Muscle layer of colon (tissue), 2 donors: ENCODE measurements at regions not wholly inside any gene's neighbourhood (a gene's known extent, or its start where the extent isn't known, plus 50 kb on each side); places are given as distances from the start of the nearest gene placed in this dataset.
"Not testable (repeated sequence)": the region's sequence is repeated elsewhere in the genome, so short reads cannot be mapped to it uniquely, and the experiment has no call there.

Source experiments
- H3K27ac ChIP-seq: one replicate; pipeline ENCODE4 v1.7.0; 2013; ENCODE audit warnings: low read depth, mild to moderate bottlenecking, low read length, moderate library complexity
- H3K27me3 ChIP-seq, 2 donors: one replicate each; pipeline ENCODE4 v1.7.0; 2013; ENCODE audit warnings: low read length in 2 of 2, mild to moderate bottlenecking in 2 of 2; ENCODE audit not compliant: insufficient read depth in 2 of 2, control insufficient read depth in 1 of 2
- H3K36me3 ChIP-seq: one replicate; pipeline ENCODE4 v1.7.0; 2013; ENCODE audit warnings: mild to moderate bottlenecking, low read length; ENCODE audit not compliant: insufficient read depth
- H3K4me1 ChIP-seq: one replicate; pipeline ENCODE4 v1.7.0; 2013; ENCODE audit warnings: mild to moderate bottlenecking, low read length; ENCODE audit not compliant: insufficient read depth
- H3K4me3 ChIP-seq, 2 donors: one replicate each; pipeline ENCODE4 v1.7.0; 2013; ENCODE audit warnings: low read length in 2 of 2, low read depth in 1 of 2, mild to moderate bottlenecking in 1 of 2, moderate library complexity in 1 of 2
- H3K9ac ChIP-seq: one replicate; pipeline ENCODE4 v1.7.0; 2013; ENCODE audit warnings: low read length
- H3K9me3 ChIP-seq: one replicate; pipeline ENCODE4 v1.7.0; 2013; ENCODE audit warnings: mild to moderate bottlenecking, low read length
- donor health status: abdominal sarcoma.
- donor health status: Adenocarcinoma of cecum.

DNA sequence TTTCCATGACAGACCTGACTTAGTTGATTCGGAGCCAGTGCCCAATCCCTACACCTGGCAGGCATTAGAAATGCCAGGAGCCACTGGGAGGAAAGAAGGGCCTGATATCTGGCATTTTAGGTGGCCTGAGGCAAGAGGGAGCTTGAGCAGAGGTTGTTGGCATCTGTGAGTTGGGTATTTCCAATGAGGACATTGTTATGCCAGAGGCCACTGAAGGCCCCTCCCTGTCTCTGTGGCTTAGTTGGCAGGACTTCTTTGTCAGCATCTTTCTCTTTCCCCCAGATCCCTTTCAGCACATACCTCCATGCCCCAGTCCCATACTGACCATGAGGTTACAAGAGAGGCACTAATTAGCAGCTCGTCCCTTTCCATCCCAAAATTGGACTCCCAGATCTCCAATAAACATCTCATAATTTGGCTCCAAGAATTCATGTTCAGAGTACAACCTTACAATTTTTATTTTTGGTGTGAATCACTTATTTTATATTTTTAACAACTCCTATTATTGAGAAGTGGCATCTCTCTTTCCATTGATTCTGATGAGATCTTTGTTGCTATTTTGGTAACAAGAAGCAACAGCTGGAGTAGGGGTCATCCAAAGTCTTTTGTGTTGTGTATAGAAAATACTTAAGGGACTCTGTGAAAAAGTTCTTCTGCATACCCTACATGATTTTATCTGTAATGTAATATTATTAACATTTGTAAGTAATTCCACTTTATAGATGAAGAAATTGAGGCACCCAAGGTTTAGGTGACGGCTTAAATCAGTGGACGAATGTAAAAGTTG lies 68.6 kb upstream of the MAP3K1 start:
- no peaks in the 10 kb centered on the region for H3K36me3 ChIP-seq
- no peaks in the 10 kb centered on the region for H3K9me3 ChIP-seq
- no peaks in the 10 kb centered on the region for H3K27me3 ChIP-seq
- H3K27ac ChIP-seq, result no peak overlapping the region
- no peak overlapping the region for H3K9ac ChIP-seq
- H3K4me1 ChIP-seq, result no peaks in the 10 kb centered on the region
- no peak overlapping the region for H3K4me3 ChIP-seq

GRCh38 chr5:56745864-56746263 lies 69.5 kb upstream of the MAP3K1 start:
- no peaks in the 10 kb centered on the region for H3K27me3 ChIP-seq
- no peak overlapping the region for H3K9ac ChIP-seq
- H3K4me3 ChIP-seq, result no peak overlapping the region
- no peak overlapping the region for H3K27ac ChIP-seq
- no peaks in the 10 kb centered on the region for H3K9me3 ChIP-seq
- no peaks in the 10 kb centered on the region for H3K36me3 ChIP-seq
- H3K4me1 ChIP-seq, result no peaks in the 10 kb centered on the region

GRCh38 chr5:56740868-56741267 lies 74.5 kb upstream of the MAP3K1 start:
- Histone ChIP-seq H3K27ac (no peak overlapping the region), H3K36me3 (no peaks in the 10 kb centered on the region), H3K9ac (no peak overlapping the region), H3K9me3 (no peaks in the 10 kb centered on the region), H3K4me1 (no peaks in the 10 kb centered on the region), H3K4me3 (no peak overlapping the region), H3K27me3 (no peaks in the 10 kb centered on the region)

DNA sequence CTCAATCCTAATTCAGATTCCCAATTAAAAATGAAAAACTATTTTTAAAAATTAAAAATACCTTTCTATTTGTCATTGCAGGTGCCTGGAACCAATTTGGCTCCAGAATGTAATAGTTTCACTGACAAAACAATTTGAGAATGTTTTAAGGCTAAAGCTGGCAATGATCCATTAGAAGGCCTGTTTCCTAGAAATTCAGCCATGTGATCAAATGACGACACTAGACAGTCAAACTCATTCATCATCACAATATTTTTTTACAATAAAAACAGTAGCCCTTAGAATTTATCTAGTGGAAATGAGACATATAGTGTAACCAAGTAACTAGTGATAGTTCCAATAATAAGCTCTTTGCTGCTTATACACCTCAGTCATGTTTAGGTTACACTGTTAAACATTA lies 75.4 kb upstream of the MAP3K1 start:
- H3K9me3 ChIP-seq, result no peaks in the 10 kb centered on the region
- H3K27me3 ChIP-seq, result no peaks in the 10 kb centered on the region
- H3K27ac ChIP-seq, result no peak overlapping the region
- H3K9ac ChIP-seq, result no peak overlapping the region
- H3K36me3 ChIP-seq, result no peaks in the 10 kb centered on the region
- H3K4me3 ChIP-seq, result no peak overlapping the region
- H3K4me1 ChIP-seq, result no peaks in the 10 kb centered on the region

- Histone ChIP-seq H3K27me3 (no peaks in the 10 kb centered on the region), H3K36me3 (no peaks in the 10 kb centered on the region), H3K9me3 (no peaks in the 10 kb centered on the region), H3K9ac (no peak overlapping the region), H3K27ac (no peak overlapping the region), H3K4me3 (no peak overlapping the region), H3K4me1 (no peaks in the 10 kb centered on the region)
These were observed 77.3 kb upstream of the MAP3K1 start for GRCh38 chr5:56737951-56738606.

DNA sequence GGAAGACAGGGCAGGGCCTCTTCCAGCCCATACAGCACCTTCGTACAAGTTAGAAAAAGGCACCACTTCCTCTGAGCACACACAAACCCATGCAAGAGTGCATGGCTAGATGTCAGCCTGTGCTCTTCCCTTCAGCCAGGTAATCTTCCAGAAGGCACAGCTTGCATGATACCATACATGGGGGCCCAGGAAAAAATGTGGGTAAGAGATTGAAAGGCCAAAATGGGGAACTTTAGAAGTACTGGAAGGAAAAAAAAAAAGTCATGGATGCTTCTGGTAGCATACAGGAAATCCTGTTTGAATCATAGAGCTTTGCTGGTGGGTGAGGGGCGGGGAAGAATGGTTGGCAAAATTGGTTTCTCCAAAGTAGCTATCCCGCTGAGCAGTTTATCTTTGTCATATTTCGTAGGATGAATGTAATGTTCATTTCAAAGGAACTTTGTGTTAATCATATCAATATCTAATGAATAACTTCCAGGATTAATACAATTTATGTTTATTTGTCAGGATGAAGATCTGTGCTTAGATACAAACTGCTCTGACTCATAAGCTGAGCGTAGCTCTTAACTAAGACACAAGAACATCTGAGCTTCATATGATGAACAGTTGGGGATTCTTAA lies 78.2 kb upstream of the MAP3K1 start:
- no peaks in the 10 kb centered on the region for H3K9me3 ChIP-seq
- no peak overlapping the region for H3K9ac ChIP-seq
- no peak overlapping the region for H3K4me3 ChIP-seq
- H3K4me1 ChIP-seq, result no peaks in the 10 kb centered on the region
- H3K27me3 ChIP-seq, result no peaks in the 10 kb centered on the region
- H3K36me3 ChIP-seq, result no peaks in the 10 kb centered on the region
- H3K27ac ChIP-seq, result no peak overlapping the region

GRCh38 chr5:56735849-56736641 lies 79.3 kb upstream of the MAP3K1 start:
- Histone ChIP-seq H3K36me3 (no peaks in the 10 kb centered on the region), H3K4me1 (no peaks in the 10 kb centered on the region), H3K4me3 (no peak overlapping the region), H3K9ac (no peak overlapping the region), H3K27me3 (no peaks in the 10 kb centered on the region), H3K9me3 (no peaks in the 10 kb centered on the region), H3K27ac (no peak overlapping the region)

DNA sequence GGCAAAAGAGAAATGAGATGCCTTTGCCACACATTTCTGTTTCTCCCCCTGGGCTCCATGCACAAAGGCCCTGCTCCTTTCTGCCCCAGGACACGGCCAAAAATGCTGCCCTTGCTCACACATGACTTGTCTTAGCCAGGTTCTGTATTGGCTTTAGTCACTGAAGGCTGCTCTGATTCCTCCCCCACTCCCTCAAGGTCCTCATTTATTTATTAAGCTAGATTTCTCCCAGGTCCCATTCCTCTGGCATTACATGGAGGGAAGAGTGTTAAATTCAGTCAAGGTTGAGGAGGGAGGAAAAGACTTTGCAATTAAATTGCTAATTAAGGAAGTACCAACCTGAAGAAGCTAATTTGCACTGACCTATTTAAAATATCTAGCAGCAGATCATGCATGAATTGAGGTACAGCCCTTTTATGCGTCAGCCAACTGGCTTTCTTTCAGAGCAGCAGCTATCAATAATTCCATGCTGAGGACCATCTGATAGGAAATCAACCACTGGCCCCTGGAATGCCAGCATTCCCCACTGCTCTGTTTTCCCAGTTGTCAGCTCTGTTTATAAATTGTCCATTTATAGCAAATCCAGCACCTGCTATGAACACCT lies 81.2 kb upstream of the MAP3K1 start:
- no peaks in the 10 kb centered on the region for H3K9me3 ChIP-seq
- H3K4me3 ChIP-seq, result no peak overlapping the region
- no peak overlapping the region for H3K27ac ChIP-seq
- no peak overlapping the region for H3K9ac ChIP-seq
- no peaks in the 10 kb centered on the region for H3K36me3 ChIP-seq
- H3K4me1 ChIP-seq, result no peaks in the 10 kb centered on the region
- H3K27me3 ChIP-seq, result no peaks in the 10 kb centered on the region

DNA sequence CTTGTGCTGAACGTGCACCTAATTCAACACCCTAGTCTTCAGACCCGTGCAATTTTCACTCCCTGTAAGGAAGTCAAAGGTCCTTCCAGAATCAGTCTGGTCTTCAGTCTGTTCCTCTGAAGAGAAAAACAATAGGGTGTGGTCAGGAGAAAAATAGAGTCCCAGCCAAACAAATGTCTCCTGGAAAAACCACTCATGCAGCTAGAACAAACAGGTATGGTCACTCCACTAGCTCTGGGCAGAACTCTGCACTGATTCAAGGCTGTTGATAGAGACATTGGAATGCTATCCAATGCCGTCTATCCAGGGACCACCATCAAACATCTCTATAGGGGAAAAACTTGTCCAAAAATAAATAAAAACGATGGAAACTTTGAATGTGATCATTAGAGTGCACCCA lies 81.8 kb upstream of the MAP3K1 start:
- Histone ChIP-seq H3K4me3 (no peak overlapping the region), H3K27me3 (no peaks in the 10 kb centered on the region), H3K27ac (no peak overlapping the region), H3K9me3 (no peaks in the 10 kb centered on the region), H3K9ac (no peak overlapping the region), H3K36me3 (no peaks in the 10 kb centered on the region), H3K4me1 (no peaks in the 10 kb centered on the region)

GRCh38 chr5:56732121-56732520 lies 83.2 kb upstream of the MAP3K1 start:
- H3K4me1 ChIP-seq, result no peaks in the 10 kb centered on the region
- no peaks in the 10 kb centered on the region for H3K9me3 ChIP-seq
- no peak overlapping the region for H3K27ac ChIP-seq
- no peak overlapping the region for H3K9ac ChIP-seq
- H3K36me3 ChIP-seq, result no peaks in the 10 kb centered on the region
- no peak overlapping the region for H3K4me3 ChIP-seq
- H3K27me3 ChIP-seq, result no peaks in the 10 kb centered on the region

GRCh38 chr5:56731473-56731872 lies 83.9 kb upstream of the MAP3K1 start:
- not testable (repeated sequence) for H3K4me3 ChIP-seq, H3K4me1 ChIP-seq, H3K9ac ChIP-seq, H3K9me3 ChIP-seq, H3K36me3 ChIP-seq, H3K27me3 ChIP-seq, H3K27ac ChIP-seq
